ENCODE measurements at regions not wholly inside any gene's neighbourhood (a gene's known extent, or its start where the extent isn't known, plus 50 kb on each side); places are given as distances from the start of the nearest gene placed in this dataset.

GRCh38 chr7:153404781-153405279 lies 645.3 kb downstream of the ACTR3B start:
- H3K9me3 Mint-ChIP-seq = peaks cover 34% of the 10 kb centered on the region

GRCh38 chr7:153405704-153406485 lies 646.3 kb upstream of the DPP6 start:
- Histone ChIP-seq H4K20me1 (ENCODE audit: low read depth) (no peaks in the 10 kb centered on the region), H3K79me2 (ENCODE audit: low read depth) (no peaks in the 10 kb centered on the region), H3K4me1 (no peaks in the 10 kb centered on the region), H3K9me3 (ENCODE audit: low read depth) (no peaks in the 10 kb centered on the region), H3K36me3 (no peaks in the 10 kb centered on the region), H3K27ac (no peak overlapping the region), H3K9ac (no peak overlapping the region), H2AFZ (replicated peaks) (no peak overlapping the region), H3F3A (ENCODE audit: low read depth) (no peaks in the 10 kb centered on the region), H3K4me2 (no peak overlapping the region), H3K4me3 (no peak overlapping the region), H3K27me3 (no peaks in the 10 kb centered on the region)
- TF ChIP-seq EZH2 (IDR thresholded peaks at IDR 0.05) = no peak
- no peak for TF ChIP-seq CTCF (IDR thresholded peaks at IDR 0.05)
- TF ChIP-seq EZH2phosphoT487 (IDR thresholded peaks at IDR 0.05) = no peak
- Mint-ChIP-seq H3K9me3 (peaks cover 42% of the 10 kb centered on the region), H3K27ac (no peak overlapping the region), H3K27me3 (ENCODE audit: insufficient read depth, low read depth) (peaks cover 2% of the 10 kb centered on the region), H3K4me1 (no peaks in the 10 kb centered on the region), H3K36me3 (no peaks in the 10 kb centered on the region), H3K4me3 (no peak overlapping the region)
- DNase-seq (ENCODE audit: low spot score) = no peak

More at GRCh38 chr7:153404781-153405279, 645.3 kb downstream of the ACTR3B start:
- Mint-ChIP-seq H3K27ac (no peak overlapping the region), H3K27me3 (ENCODE audit: insufficient read depth, low read depth) (peaks cover 2% of the 10 kb centered on the region), H3K36me3 (no peaks in the 10 kb centered on the region), H3K4me3 (no peak overlapping the region), H3K4me1 (no peaks in the 10 kb centered on the region)
- H3K4me2 ChIP-seq = no peak overlapping the region
- H3K36me3 ChIP-seq = no peaks in the 10 kb centered on the region
- H3K9me3 ChIP-seq (ENCODE audit: low read depth) = no peaks in the 10 kb centered on the region
- H3K27ac ChIP-seq = no peak overlapping the region
- H3K4me1 ChIP-seq = no peaks in the 10 kb centered on the region
- DNase-seq (ENCODE audit: low spot score) = no peak
- no peaks in the 10 kb centered on the region for H3F3A ChIP-seq (ENCODE audit: low read depth)
- no peaks in the 10 kb centered on the region for H3K27me3 ChIP-seq
- H3K9ac ChIP-seq = no peak overlapping the region
- no peak overlapping the region for H2AFZ ChIP-seq (replicated peaks)
- TF ChIP-seq EZH2 (IDR thresholded peaks at IDR 0.05) (no peak), CTCF (IDR thresholded peaks at IDR 0.05) (no peak), EZH2phosphoT487 (IDR thresholded peaks at IDR 0.05) (no peak)
- no peaks in the 10 kb centered on the region for H3K79me2 ChIP-seq (ENCODE audit: low read depth)
- no peaks in the 10 kb centered on the region for H4K20me1 ChIP-seq (ENCODE audit: low read depth)
- no peak overlapping the region for H3K4me3 ChIP-seq

- no peaks in the 10 kb centered on the region for H3K36me3 Mint-ChIP-seq
- no peaks in the 10 kb centered on the region for H3K4me1 Mint-ChIP-seq
- no peaks in the 10 kb centered on the region for H3F3A ChIP-seq (ENCODE audit: low read depth)
- no peak overlapping the region for H2AFZ ChIP-seq (replicated peaks)
- H3K27ac ChIP-seq = no peak overlapping the region
- no peak for DNase-seq (ENCODE audit: low spot score)
- H3K9me3 Mint-ChIP-seq = peaks cover 47% of the 10 kb centered on the region
- no peaks in the 10 kb centered on the region for H3K79me2 ChIP-seq (ENCODE audit: low read depth)
- H3K4me2 ChIP-seq = no peak overlapping the region
- no peaks in the 10 kb centered on the region for H3K9me3 ChIP-seq (ENCODE audit: low read depth)
- no peak for TF ChIP-seq EZH2 (IDR thresholded peaks at IDR 0.05)
- no peak for TF ChIP-seq CTCF (IDR thresholded peaks at IDR 0.05)
- TF ChIP-seq EZH2phosphoT487 (IDR thresholded peaks at IDR 0.05) = no peak
- no peak overlapping the region for H3K4me3 ChIP-seq
- peaks cover 2% of the 10 kb centered on the region for H3K27me3 Mint-ChIP-seq (ENCODE audit: insufficient read depth, low read depth)
- no peaks in the 10 kb centered on the region for H3K36me3 ChIP-seq
- no peak overlapping the region for H3K27ac Mint-ChIP-seq
- H3K9ac ChIP-seq = no peak overlapping the region
- H3K4me1 ChIP-seq = no peaks in the 10 kb centered on the region
- no peak overlapping the region for H3K4me3 Mint-ChIP-seq
- no peaks in the 10 kb centered on the region for H4K20me1 ChIP-seq (ENCODE audit: low read depth)
- no peaks in the 10 kb centered on the region for H3K27me3 ChIP-seq
Observed at GRCh38 chr7:153406486-153406872, 645.7 kb upstream of the DPP6 start.

Measured in neural progenitor cell (in vitro differentiated cells).